NCI-H146 treated with DMSO at 0.1 percent for 48 hours (cell line): ENCODE measurements at regions not wholly inside any gene's neighbourhood (a gene's known extent, or its start where the extent isn't known, plus 50 kb on each side); places are given as distances from the start of the nearest gene placed in this dataset.
"Not testable (repeated sequence)": the region's sequence is repeated elsewhere in the genome, so short reads cannot be mapped to it uniquely, and the experiment has no call there.

ENCODE experiments used
- DNase-seq: peaks from one replicate; lab custom pipeline; 2025; ENCODE audit not compliant: unreplicated experiment; lab: John Stamatoyannopoulos, UW

- DNase-seq, result no peak
Observed at GRCh38 chr4:12399781-12400180, 971.1 kb upstream of the HS3ST1 start.

GRCh38 chr4:12393631-12394262 is 965.1 kb upstream of the HS3ST1 start:
- no peak for DNase-seq

- DNase-seq, result no peak
Observed at GRCh38 chr4:12389604-12390003, 960.9 kb upstream of the HS3ST1 start.

GRCh38 chr4:12382567-12382966 is 953.9 kb upstream of the HS3ST1 start:
- DNase-seq, result no peak

GRCh38 chr4:12379191-12379590 is 950.5 kb upstream of the HS3ST1 start:
- DNase-seq, result no peak

- no peak for DNase-seq
Observed at GRCh38 chr4:12375805-12376204, 947.1 kb upstream of the HS3ST1 start.

GRCh38 chr4:12365869-12366268 is 937.2 kb upstream of the HS3ST1 start:
- not testable (repeated sequence) for DNase-seq

GRCh38 chr4:12360391-12360790 is 931.7 kb upstream of the HS3ST1 start:
- DNase-seq, result no peak

- no peak for DNase-seq
Observed at GRCh38 chr4:12359420-12359819, 930.7 kb upstream of the HS3ST1 start.

GRCh38 chr4:12333083-12333482 is 904.4 kb upstream of the HS3ST1 start:
- not testable (repeated sequence) for DNase-seq

GRCh38 chr4:12324965-12325364 is 896.3 kb upstream of the HS3ST1 start:
- DNase-seq, result no peak

- DNase-seq, result no peak
Observed at GRCh38 chr4:12319765-12320164, 891.1 kb upstream of the HS3ST1 start.

GRCh38 chr4:12304905-12305304 is 876.2 kb upstream of the HS3ST1 start:
- DNase-seq, result no peak

GRCh38 chr4:12296366-12296765 is 867.7 kb upstream of the HS3ST1 start:
- DNase-seq, result no peak

- no peak for DNase-seq
Observed at GRCh38 chr4:12293906-12294525, 865.3 kb upstream of the HS3ST1 start.

- no peak for DNase-seq
Observed at GRCh38 chr4:12286351-12286750, 857.7 kb upstream of the HS3ST1 start.

- DNase-seq, result no peak
Observed at GRCh38 chr4:12270546-12270945, 841.9 kb upstream of the HS3ST1 start.

GRCh38 chr4:12265554-12265953 is 836.9 kb upstream of the HS3ST1 start:
- no peak for DNase-seq

- no peak for DNase-seq
Observed at GRCh38 chr4:12260453-12260852, 831.8 kb upstream of the HS3ST1 start.

GRCh38 chr4:12244973-12245372 is 816.3 kb upstream of the HS3ST1 start:
- no peak for DNase-seq

GRCh38 chr4:12242354-12242753 is 813.7 kb upstream of the HS3ST1 start:
- no peak for DNase-seq

GRCh38 chr4:12239897-12240636 is 811.4 kb upstream of the HS3ST1 start:
- no peak for DNase-seq
